ENCODE measurements at regions not wholly inside any gene's neighbourhood (a gene's known extent, or its start where the extent isn't known, plus 50 kb on each side); places are given as distances from the start of the nearest gene placed in this dataset.

- Histone ChIP-seq H3K4me3 (replicated peaks in 1 of 2; ENCODE audit: low read depth in 1 of 2, low read length in 2 of 2) (no peak overlapping the region), H3K9me2 (ENCODE audit: insufficient read depth) (no peaks in the 10 kb centered on the region), H3K4me2 (ENCODE audit: low read length) (no peak overlapping the region), H4K20me1 (ENCODE audit: insufficient read depth) (no peaks in the 10 kb centered on the region), H2AFZ (ENCODE audit: low read depth, low read length, poor library complexity, severe bottlenecking) (no peak overlapping the region), H3K36me3 (ENCODE audit: control insufficient read depth in 1 of 2, insufficient read depth in 2 of 2, low read length in 2 of 2) (no peaks in the 10 kb centered on the region), H3K4me1 (ENCODE audit: control insufficient read depth in 1 of 2, insufficient read depth in 2 of 2, low read length in 2 of 2) (no peaks in the 10 kb centered on the region), H3K27ac (ENCODE audit: low read depth, low read length) (no peak overlapping the region), H3K9ac (ENCODE audit: low read length) (no peak overlapping the region), H3K9me3 (ENCODE audit: control insufficient read depth in 1 of 2, insufficient read depth in 1 of 2, low read depth in 1 of 2, low read length in 2 of 2) (no peaks in the 10 kb centered on the region), H3K27me3 (ENCODE audit: insufficient read depth, low read length) (no peaks in the 10 kb centered on the region), H3K79me2 (ENCODE audit: insufficient read depth, low read length) (no peaks in the 10 kb centered on the region)
- TF ChIP-seq MAX (IDR thresholded peaks at IDR 0.05): no peak
- no peak for TF ChIP-seq SRF (IDR thresholded peaks at IDR 0.05; ENCODE audit: low read depth)
- TF ChIP-seq CTCF (IDR thresholded peaks at IDR 0.05 in 2 of 3, conservative IDR thresholded peaks at IDR 0.05 in 1 of 3; ENCODE audit: borderline replicate concordance in 1 of 3, insufficient read depth in 1 of 3, low read depth in 2 of 3, low read length in 2 of 3): no peak
- no peak for TF ChIP-seq ZNF274 (IDR thresholded peaks at IDR 0.05; ENCODE audit: low read depth, low read length)
- TF ChIP-seq ATF3 (IDR thresholded peaks at IDR 0.05): no peak
- TF ChIP-seq CBX3 (IDR thresholded peaks at IDR 0.05; ENCODE audit: low read depth): no peak
- TF ChIP-seq EZH2phosphoT487 (IDR thresholded peaks at IDR 0.05; ENCODE audit: borderline replicate concordance): no peak
- no peak for TF ChIP-seq EZH2 (IDR thresholded peaks at IDR 0.05)
- RAD21 ChIA-PET (ENCODE audit: low non-redundant PET in 1 of 2, low total read pairs in 2 of 2, uncharacterized antibody in 2 of 2, unreplicated experiment in 2 of 2): no interaction called here
- BruUV-seq (replicated peaks): no TSS peak
- DNase-seq (ENCODE audit: low read depth, low spot score): no peak
- intact Hi-C loops (cut with micrococcal nuclease): no loop called here
- CTCF ChIA-PET: no interaction called here
- no peak for ATAC-seq
- POLR2A ChIA-PET: no interaction called here
These were observed 159.6 kb upstream of the GADL1 start for GRCh38 chr3:31054032-31054431.

- intact Hi-C loops (cut with micrococcal nuclease): no loop called here
- Histone ChIP-seq H4K20me1 (ENCODE audit: insufficient read depth) (no peaks in the 10 kb centered on the region), H2AFZ (ENCODE audit: low read depth, low read length, poor library complexity, severe bottlenecking) (no peak overlapping the region), H3K9me3 (ENCODE audit: control insufficient read depth in 1 of 2, insufficient read depth in 1 of 2, low read depth in 1 of 2, low read length in 2 of 2) (no peaks in the 10 kb centered on the region), H3K27ac (ENCODE audit: low read depth, low read length) (no peak overlapping the region), H3K9me2 (ENCODE audit: insufficient read depth) (no peaks in the 10 kb centered on the region; the same call in 1 of the 2 replicates), H3K27me3 (ENCODE audit: insufficient read depth, low read length) (no peaks in the 10 kb centered on the region), H3K79me2 (ENCODE audit: insufficient read depth, low read length) (no peaks in the 10 kb centered on the region), H3K4me3 (replicated peaks in 1 of 2; ENCODE audit: low read depth in 1 of 2, low read length in 2 of 2) (no peak overlapping the region), H3K9ac (ENCODE audit: low read length) (no peak overlapping the region), H3K4me2 (ENCODE audit: low read length) (no peak overlapping the region), H3K4me1 (ENCODE audit: control insufficient read depth in 1 of 2, insufficient read depth in 2 of 2, low read length in 2 of 2) (no peaks in the 10 kb centered on the region), H3K36me3 (ENCODE audit: control insufficient read depth in 1 of 2, insufficient read depth in 2 of 2, low read length in 2 of 2) (no peaks in the 10 kb centered on the region)
- DNase-seq (ENCODE audit: low read depth, low spot score): no peak
- TF ChIP-seq SP1 (IDR thresholded peaks at IDR 0.05; ENCODE audit: low read depth): no peak
- TF ChIP-seq MAX (IDR thresholded peaks at IDR 0.05): no peak
- no peak for TF ChIP-seq SRF (IDR thresholded peaks at IDR 0.05; ENCODE audit: low read depth)
- no peak for TF ChIP-seq EZH2 (IDR thresholded peaks at IDR 0.05)
- TF ChIP-seq SIN3A (IDR thresholded peaks at IDR 0.05; ENCODE audit: low read depth): no peak
- TF ChIP-seq FOSL1 (IDR thresholded peaks at IDR 0.05; ENCODE audit: low read depth): no peak
- TF ChIP-seq JUND (IDR thresholded peaks at IDR 0.05): no peak
- TF ChIP-seq ZNF274 (IDR thresholded peaks at IDR 0.05; ENCODE audit: low read depth, low read length): no peak
- TF ChIP-seq ZBTB33 (IDR thresholded peaks at IDR 0.05; ENCODE audit: extremely low read depth, insufficient replicate concordance, low read length): no peak
- no peak for TF ChIP-seq EZH2phosphoT487 (IDR thresholded peaks at IDR 0.05; ENCODE audit: borderline replicate concordance)
- no peak for TF ChIP-seq YY1 (IDR thresholded peaks at IDR 0.05; ENCODE audit: extremely low read depth, insufficient replicate concordance, low read depth, low read length)
- no peak for TF ChIP-seq POLR2A (IDR thresholded peaks at IDR 0.05; ENCODE audit: borderline replicate concordance, extremely low read depth, insufficient read depth, insufficient read length)
- TF ChIP-seq ELF1 (IDR thresholded peaks at IDR 0.05; ENCODE audit: borderline replicate concordance, low read depth): no peak
- TF ChIP-seq CBX3 (IDR thresholded peaks at IDR 0.05; ENCODE audit: low read depth): no peak
- no peak for TF ChIP-seq EGR1 (IDR thresholded peaks at IDR 0.05; ENCODE audit: low read depth)
- TF ChIP-seq ZFX (IDR thresholded peaks at IDR 0.05): no peak
- BruUV-seq (replicated peaks): no TSS peak
- ChIA-PET CTCF (no interaction called here), POLR2A (no interaction called here), RAD21 (ENCODE audit: low non-redundant PET in 1 of 2, low total read pairs in 2 of 2, uncharacterized antibody in 2 of 2, unreplicated experiment in 2 of 2) (no interaction called here)
- ATAC-seq: no peak
These were observed 161.3 kb upstream of the GADL1 start for GRCh38 chr3:31055757-31056156.

Data from HCT116 (cell line).